DMS153 treated with DMSO at 0.1 percent for 48 hours (cell line): ENCODE measurements at regions not wholly inside any gene's neighbourhood (a gene's known extent, or its start where the extent isn't known, plus 50 kb on each side); places are given as distances from the start of the nearest gene placed in this dataset.
"Not testable (repeated sequence)": the region's sequence is repeated elsewhere in the genome, so short reads cannot be mapped to it uniquely, and the experiment has no call there.

Source experiments
- DNase-seq: peaks from one replicate; lab custom pipeline; 2025; ENCODE audit not compliant: unreplicated experiment; lab: John Stamatoyannopoulos, UW

DNA sequence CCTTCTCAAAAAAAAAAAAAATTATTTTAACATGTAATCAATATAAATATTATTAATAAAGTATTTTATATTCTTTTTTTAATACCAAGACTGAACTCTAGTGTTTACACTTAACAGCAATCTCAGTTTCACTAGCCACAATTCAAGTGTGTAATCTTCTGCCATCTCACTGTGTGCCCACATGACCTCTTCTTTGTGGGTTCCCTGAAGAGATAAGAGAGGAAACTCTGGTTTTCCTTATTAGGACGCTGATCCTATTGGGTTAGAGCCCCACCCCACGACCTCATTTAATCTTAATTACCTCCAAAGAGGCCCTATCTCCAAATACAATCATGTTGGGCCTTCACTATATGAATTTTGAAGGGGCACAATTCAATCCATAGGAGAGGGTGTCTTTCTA is 177.6 kb downstream of the STK31 start:
- no peak for DNase-seq

DNA sequence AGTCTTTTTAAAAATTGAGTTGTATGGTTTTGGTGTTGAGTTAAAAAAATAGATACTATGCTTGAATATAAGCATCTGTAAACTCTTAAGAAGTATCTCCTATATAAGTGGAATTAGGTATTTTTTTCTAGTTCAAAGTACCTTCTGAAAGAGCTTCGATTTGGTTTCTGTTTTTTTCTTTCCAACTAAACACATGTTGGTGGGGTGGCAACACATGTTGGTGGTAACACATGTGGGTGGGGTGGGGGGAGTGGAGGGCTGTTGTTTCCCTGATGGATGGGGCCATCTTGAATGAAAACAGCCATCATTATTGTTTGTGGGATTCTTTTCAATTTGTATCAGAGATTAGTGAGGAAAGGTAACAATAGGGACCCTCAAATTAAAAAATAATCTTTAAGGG is 178.9 kb downstream of the STK31 start:
- DNase-seq, result no peak

DNA sequence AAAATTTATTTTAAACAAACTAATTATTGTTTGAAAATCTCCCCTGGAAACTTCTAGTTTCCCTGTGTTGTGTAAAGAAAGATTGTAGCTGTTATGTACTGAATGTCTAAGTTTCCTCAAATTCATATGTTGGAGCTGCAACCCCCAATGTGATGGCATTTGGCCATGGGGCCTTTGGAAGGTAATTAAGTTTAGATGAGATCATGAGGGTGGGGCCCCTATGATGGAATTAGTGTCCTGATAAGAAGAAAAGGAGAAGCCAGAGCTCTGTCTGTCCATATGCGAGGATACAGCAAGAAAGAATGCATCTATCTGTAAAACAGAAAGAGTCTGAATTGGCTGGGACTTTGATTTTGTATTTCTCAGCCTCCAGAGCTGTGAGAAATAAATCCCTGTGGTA is 179.5 kb downstream of the STK31 start:
- no peak for DNase-seq

DNA sequence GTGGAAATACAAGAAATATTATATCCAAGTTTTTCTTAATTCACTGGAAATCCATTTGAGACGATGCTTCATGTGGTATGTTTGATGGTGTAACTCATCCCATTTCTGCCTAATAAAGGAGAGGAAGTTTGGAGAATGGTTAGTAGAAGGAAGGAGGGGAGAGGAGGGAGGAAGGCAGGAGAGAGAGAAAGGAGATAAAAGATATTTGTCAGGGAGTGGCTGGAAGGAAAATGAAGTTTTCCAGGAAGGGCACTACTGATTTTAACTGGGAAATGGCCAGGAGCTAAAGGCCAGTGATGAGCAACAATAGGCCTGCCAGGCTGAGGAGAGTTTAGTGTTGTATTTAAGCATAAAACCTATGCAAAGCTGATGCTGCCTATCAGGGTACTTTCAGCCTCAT is 182.0 kb downstream of the STK31 start:
- DNase-seq, result no peak

DNA sequence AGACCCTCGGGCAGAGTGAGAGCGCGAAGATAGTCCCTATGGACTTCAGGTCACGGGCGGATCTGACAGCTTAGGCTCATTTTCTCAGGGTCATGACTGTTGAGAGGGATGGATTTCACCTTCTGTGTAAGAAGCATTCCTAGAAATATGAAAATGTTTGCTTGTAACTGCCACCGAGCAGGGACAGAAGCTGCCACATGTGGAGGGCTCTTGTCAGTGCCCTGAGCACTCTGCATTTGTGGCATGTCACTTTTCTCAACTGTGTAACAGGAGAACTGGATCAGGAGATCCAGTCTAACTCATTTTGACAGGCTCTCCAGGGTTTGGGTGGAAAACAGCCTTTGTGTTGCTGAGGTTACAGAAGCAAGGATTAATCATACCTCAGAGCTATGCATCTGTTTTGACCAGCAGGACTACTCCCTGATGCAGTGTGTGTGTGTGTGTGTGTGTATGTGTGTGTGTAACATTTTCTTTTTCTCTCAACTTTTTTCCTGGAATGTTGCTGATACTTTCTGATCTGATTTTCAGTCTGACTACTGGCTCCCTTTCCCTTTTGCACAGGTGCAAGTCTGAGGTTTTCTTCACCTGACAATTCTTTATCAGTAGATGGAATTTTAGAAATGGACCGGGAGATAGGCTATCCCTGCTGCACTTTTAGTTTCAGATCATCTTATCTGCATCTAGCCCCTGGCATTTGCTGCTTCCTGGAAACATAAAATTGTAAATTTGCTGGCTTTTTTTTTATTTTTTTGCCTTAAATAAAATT is 183.3 kb downstream of the STK31 start:
- no peak for DNase-seq

DNA sequence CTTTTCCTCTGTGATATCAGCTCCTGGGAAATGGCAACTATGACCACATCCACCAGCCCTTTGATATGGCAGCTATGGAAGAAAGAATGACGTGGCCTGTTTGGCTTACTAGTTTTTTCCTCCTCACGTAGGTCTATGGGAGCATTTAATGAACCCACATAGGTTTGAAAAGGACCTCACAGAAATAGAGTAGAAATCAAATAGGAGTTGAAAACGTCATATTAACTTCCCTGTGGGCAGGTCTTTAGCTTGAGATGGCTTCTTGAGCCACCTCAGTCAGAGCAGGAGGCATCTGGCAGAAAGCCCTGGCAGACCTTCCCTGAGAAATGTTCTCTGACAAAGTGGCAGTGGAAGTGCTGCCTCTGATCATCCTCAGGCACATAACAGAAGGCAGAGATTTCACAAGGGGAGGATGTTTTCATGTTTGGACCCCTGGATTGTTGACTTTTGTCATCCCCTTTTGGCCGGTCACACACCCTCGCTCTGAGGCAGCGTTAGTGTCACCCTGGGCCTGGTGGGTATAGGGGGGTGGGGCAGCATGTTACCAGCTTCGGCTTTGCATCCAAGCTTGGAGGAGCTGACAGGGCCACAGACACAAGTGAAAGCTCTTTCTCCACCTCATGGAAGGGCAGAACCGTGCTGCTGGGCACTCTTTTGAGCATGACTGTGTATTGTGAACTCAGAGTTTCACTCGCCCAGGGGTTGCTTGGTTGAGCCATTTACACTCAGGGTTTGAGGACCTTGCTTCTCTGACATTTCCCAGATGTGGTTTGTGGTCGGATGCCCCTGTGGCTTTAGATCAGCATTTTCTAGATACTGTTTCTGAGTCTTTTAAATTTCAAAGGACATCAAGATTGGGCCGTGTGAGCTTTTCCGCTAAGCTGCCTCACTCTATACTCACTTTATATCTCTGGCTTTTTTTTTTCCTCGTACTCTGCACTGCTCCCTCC is 184.2 kb downstream of the STK31 start:
- no peak for DNase-seq

DNA sequence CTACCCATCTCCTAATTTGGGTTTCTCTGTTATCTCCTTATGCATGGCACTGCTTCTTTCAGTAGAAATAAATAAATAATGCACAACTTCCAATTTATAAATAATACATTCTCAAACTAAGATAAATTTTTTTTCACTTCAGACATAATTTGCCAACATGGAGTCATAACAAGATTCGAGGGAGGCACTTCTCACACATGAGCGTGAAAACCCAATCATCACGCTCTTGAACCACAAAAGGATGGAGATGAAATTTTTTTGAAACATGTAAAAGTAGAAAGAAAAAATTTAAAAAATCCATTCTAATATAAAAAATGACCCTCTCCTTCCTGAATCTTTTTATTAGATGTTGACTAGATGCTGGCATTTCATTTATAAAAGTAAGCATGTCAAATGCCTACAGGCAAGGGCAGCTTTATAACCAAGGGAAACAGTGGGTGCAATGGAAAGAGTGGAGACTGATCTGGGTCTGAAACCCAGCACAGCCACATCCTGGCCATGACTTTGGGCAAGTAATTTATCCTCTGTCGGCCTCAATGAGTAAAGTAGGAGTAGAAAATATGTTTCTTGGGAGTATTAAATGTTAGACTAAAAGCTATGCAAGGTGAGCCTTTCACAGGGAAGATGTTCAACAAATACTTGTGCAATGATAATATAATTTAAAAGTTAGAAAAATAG is 185.0 kb downstream of the STK31 start:
- no peak for DNase-seq

DNA sequence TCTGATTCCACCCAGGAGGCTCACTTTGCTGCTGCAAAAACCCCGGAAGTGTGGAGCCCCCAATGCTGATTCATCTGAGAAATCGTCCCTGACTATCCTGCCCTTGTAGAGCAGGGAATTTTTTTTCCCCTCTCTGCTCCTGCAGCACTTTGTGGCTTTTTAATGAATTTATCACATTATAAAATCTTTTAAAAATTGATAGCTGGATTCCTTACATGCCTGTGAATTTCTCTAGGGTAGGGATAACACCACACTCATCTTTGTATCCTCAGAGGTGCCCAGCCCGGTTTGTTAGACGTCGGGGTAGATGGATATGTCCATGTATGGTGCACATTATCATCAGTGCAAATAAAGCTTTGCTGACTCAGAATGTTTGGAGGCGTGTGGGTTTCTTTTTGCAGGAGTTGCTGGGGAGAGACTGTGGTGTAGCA is 185.7 kb downstream of the STK31 start:
- DNase-seq, result no peak

DNA sequence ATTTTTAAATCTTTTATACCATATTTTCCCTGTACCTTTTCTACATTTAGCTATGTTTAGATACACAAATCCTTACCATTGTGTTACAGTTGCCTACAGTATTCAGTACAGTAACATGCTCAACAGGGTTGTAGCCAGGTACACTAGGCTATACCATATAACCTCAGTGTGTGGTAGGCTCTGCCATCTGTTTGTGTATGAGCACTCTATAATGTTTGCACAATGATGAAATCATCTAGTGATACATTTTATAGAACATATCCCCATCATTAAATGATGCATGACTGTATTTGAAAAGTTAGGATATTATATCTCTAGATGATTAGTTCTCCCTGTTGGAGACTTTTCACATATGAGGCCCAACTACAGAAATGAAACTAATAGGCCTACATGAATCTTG is 188.6 kb downstream of the STK31 start:
- no peak for DNase-seq

DNA sequence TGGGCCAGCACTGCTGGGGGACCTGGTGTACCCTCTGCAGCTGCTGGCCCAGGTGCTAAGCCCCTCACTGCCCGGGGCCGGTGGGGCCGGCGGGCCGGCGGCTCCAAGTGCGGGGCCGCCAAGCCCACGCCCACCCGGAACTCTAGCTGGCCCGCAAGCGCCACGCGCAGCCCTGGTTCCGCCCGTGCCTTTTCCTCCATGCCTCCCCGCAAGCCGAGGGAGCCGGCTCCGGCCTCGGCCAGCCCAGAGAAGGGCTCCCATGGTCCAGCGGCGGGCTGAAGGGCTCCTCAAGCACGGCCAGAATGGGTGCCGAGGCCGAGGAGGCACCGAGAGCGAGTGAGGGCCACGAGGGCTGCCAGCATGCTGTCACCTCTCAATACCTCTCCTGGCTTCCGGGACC is 194.9 kb downstream of the STK31 start:
- not testable (repeated sequence) for DNase-seq

DNA sequence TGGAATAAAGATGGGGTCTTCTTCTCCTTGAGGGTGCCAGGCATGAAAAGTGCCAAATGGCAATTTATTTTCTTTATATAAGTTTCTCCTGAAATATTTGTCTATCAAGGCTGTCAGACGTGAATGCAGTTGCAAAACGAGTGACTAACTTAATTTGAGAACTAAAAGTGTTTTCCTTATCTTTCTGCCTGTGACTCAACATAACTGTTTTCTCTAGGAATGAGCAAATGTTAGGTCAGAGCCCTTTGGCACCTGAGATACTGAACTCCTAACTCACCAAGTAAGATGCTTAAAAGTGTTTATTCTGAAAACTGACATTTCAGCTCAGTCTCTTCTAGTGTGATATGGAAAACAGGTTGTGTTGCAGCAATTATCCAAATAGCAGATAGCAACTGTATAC is 197.0 kb downstream of the STK31 start:
- DNase-seq, result no peak

DNA sequence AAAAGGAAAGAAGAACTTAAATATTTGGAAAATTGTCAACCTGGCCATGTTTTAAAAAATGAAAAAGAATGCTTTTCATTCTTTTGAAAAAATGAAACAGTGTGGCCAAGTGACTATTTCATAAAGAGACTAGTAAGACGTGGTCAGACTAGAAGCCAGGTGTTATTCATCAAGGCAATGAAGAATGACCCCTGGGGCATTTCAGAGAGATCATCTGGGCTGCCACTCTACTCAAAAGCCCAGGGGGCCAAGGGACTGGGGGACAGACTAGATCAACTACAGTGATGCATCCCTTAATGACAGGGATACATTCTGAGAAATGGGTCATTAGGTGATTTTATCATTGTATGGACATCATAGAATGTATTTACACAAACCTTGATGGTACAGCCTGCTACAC is 199.4 kb downstream of the STK31 start:
- DNase-seq, result no peak

DNA sequence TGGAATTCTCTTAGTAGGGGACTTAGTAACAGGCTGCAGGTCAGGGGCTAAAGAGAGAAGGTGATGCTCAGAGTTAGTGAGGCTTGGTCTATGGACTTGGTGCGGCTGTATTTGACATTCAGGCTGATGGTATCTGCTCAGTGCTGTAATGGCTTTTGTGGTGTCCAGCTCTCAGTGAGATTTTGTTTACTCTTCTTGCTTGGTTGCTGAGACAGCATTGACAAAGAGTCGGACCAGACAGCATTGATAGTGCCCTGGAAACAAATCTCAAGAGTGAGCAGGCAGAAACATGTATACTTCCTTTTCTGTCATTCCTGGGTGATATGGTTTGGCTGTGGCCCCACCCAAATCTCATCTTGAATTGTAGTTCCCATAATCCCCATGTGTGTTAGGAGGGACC is 202.0 kb downstream of the STK31 start:
- no peak for DNase-seq

DNA sequence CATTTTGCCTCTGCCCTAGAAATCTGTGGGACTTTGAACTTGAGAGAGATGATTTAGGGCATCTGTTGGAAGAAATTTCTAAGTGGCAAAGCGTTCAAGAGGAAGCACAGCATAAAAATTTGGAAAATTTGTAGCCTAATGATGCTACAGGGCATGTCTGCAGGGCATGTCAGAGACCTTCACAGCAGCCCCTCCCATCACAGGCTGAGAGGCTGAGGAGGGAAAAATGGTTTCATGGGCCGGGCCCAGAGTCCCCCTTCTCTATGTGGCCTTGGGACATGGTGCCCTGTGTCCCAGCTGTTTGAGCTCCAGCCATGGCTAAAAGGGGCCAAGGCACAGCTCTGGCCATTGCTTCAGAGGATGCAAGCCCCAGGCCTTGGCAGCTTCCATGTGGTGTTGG is 203.0 kb downstream of the STK31 start:
- DNase-seq, result no peak

DNA sequence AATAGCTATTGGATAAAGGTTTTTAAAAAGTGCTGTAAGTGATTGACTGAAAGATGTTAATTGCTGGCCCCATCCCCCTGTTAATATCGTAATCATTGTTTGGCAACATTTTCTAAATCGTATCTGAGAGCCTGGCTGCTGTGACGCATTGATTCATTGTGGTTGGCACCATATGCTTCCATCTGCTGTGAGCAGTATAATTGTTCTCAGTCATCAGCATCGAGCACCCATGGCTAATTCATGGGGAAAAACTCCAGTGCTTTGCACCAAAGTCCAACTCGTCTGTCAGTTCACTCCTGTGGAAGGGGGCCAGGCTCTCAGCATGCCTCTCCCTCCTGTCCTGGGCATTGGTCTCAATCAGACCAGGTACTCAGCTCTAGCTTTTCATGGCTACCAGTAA is 205.2 kb downstream of the STK31 start:
- DNase-seq, result no peak

DNA sequence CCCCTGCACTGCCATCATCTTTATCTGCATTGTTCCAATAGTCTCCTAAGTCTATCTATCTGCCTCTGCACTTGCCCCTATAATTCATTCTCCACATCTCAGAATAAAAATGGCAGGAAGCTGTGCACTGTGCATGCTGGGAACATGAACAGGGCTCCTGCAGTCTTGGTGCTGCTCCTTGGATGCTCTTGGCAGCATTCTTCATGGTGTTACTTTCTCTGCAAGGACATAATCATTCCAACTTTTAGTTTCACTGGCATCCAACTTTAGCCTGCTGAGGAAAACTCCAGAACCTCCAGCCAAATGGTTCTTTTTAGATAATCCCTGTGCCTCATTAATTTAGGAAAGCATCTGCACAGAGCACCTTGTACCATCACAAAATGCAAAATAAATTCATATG is 208.3 kb downstream of the STK31 start:
- no peak for DNase-seq

DNA sequence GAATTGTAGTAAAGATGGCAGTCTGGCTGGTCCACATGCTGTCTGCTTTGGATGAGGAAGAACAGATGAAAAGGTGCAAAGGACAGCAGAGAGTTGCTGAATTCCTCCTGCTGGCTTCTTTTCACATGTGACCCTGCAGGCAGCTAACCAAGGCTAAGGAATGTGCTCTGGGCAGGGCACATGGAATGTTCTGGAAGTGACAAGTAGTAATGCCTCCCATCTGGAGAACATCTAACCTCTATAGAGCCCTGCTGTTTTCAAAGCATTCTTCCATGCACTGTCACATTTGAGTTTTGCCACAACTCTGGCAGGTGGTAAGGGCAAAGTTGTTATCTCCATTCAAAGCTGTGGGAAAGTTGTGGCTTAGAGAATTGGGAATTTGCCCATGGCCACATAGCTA is 208.8 kb downstream of the STK31 start:
- no peak for DNase-seq

DNA sequence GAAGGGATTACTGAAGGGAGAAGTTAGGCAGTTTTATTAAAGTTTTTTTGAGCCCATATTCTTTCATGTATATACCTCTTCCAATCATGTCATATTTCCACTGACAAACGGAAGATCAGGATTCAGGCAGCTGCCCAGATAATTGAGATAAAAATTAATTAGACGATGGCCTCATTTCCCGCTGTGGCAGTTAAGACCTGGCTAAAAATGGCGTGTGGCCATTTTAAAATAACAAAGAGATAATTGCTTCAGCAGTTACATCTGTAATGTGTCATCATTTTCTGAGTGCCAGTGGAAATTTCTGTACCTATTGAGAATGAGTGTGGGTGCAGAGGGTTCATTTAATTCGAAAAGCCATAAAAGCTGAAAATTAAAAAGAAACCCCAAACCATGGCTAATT is 215.1 kb downstream of the STK31 start:
- DNase-seq, result no peak

DNA sequence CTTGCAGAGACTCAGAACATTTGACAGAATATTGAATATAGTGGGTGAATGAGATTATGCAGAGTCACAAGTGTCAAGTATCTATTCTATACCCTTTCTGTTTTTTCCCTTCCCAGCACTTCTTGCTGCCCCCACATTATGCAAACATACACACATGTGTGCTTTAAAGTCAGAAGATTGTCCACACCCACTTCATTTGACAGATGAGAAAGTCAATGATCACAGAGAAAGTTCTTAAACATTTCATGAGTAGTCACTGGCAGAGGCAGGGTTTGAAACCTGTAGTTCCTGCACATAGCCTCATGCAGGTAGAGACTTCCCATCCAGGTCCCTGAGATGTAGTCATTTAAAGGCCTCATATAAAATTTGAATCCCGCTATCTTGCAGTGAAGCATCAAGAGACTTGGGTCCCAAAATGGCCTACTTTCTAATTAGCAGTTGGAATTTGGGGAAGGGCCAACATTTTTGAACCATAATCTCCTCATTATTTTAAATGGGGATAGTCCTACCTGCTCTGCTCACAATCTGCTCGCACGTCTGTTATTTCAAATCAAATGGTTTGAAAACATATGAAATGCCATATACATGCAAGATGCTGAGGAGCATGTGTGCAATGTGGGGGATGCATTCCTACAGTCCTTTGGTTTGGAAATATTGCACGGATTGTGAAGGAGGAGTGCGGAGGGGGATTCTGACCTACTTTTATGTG is 217.8 kb downstream of the STK31 start:
- no peak for DNase-seq

DNA sequence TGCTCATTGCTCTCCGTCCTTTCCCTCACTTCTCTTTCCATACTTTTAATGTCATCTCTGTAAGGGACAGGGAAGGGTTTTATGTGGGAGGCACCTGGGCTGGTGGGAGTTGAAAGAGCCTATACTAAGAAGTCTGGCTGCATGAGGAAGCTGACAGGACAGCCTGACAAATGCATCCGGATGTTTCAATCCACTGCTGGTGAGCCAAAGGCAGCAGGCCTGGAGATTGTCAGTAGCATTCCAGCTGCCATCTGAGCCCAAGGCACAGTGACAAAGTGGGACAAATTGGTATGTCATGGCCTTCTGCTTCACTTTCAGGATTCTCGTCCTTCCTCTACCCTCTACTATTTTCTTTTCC is 218.4 kb downstream of the STK31 start:
- no peak for DNase-seq

DNA sequence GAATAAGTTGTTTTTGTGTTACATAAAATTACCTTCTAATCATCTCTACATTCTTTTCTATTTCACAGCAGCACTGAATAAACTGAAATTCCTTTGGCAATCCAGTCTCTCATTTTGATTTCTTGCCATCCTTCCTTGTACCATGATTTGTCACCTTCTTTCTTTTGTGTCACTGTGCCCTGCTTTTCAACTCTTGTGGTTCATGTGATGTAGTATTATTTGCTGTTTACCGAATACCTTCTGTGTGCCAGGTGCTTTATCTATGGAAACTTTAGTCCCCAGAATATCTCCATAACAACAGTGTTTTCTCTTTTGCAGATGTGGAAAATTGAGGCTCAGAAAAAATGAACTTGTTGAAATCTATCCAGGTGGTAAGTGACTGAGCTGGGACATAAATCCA is 220.3 kb downstream of the STK31 start:
- no peak for DNase-seq
